PFSK-1 (cell line): ENCODE measurements at regions not wholly inside any gene's neighbourhood (a gene's known extent, or its start where the extent isn't known, plus 50 kb on each side); places are given as distances from the start of the nearest gene placed in this dataset.

ENCODE experiments used
- POLR2AphosphoS5 ChIP-seq: IDR thresholded peaks from 2 replicates; pipeline ENCODE4 v1.6.1; 2012; ENCODE audit warnings: low read depth, mild to moderate bottlenecking, control low read depth, low read length, moderate library complexity
- REST ChIP-seq, 2 experiments: IDR thresholded peaks; 2 replicates each; pipeline versions ENCODE4 v1.6.1 to v1.8.0; 2011 to 2012; ENCODE audit warnings: low read depth in 2 of 2, low read length in 2 of 2, control low read depth in 1 of 2, inconsistent platforms in 1 of 2, mild to moderate bottlenecking in 1 of 2, moderate library complexity in 1 of 2; ENCODE audit not compliant: insufficient read depth in 1 of 2
- TAF1 ChIP-seq: IDR thresholded peaks from 2 replicates; pipeline ENCODE4 v1.6.1; 2012; ENCODE audit warnings: low read length, control low read depth, borderline replicate concordance; ENCODE audit not compliant: insufficient read depth

DNA sequence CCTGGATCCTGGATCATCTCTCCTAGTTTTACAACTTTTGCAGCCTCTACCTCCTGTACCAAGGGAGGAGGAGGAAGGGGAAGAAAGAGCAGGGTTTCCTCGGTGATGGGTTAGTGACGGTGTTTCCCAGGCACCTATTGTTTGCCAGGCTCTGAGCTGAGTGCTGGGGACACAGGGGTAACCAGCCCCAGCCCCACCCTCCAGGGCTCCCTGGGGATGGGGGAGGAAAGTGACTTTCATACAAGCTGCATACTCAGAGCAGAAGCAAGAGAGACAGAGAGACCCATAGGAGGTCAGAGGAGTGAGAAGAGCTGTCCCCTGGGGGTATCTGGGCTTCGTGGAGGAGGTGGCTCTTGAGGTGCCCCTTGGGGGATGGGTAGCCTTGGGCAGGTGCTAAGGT is 89.4 kb upstream of the THY1 start:
- no peak for TF ChIP-seq REST (IDR thresholded peaks at IDR 0.05; ENCODE audit: insufficient read depth in 1 of 2, low read depth in 2 of 2, low read length in 2 of 2)
- TF ChIP-seq POLR2AphosphoS5, result no peak
- no peak for TF ChIP-seq TAF1
